ENCODE measurements at regions not wholly inside any gene's neighbourhood (a gene's known extent, or its start where the extent isn't known, plus 50 kb on each side); places are given as distances from the start of the nearest gene placed in this dataset.

GRCh38 chr2:48145845-48146452 is 168.5 kb upstream of the FOXN2 start:
- TF ChIP-seq CTCF (conservative IDR thresholded peaks at IDR 0.05; ENCODE audit: low read depth, low read length): no peak
- DNase-seq (ENCODE audit: low read depth): no peak
- H3K4me3 ChIP-seq (ENCODE audit: low read depth, low read length): no peak overlapping the region

- no peak for DNase-seq (ENCODE audit: low read depth)
- no peak for TF ChIP-seq CTCF (conservative IDR thresholded peaks at IDR 0.05; ENCODE audit: low read depth, low read length)
- no peak overlapping the region for H3K4me3 ChIP-seq (ENCODE audit: low read depth, low read length)
Observed at GRCh38 chr2:48146552-48146951, 167.9 kb upstream of the FOXN2 start.

GRCh38 chr2:48147719-48148118 is 166.8 kb upstream of the FOXN2 start:
- no peak overlapping the region for H3K4me3 ChIP-seq (ENCODE audit: low read depth, low read length)
- DNase-seq (ENCODE audit: low read depth): no peak
- TF ChIP-seq CTCF (conservative IDR thresholded peaks at IDR 0.05; ENCODE audit: low read depth, low read length): no peak

GRCh38 chr2:48148841-48149430 is 165.5 kb upstream of the FOXN2 start:
- TF ChIP-seq CTCF (conservative IDR thresholded peaks at IDR 0.05; ENCODE audit: low read depth, low read length): no peak
- H3K4me3 ChIP-seq (ENCODE audit: low read depth, low read length): no peak overlapping the region
- DNase-seq (ENCODE audit: low read depth): no peak

GRCh38 chr2:48157150-48157549 is 157.3 kb upstream of the FOXN2 start:
- no peak for DNase-seq (ENCODE audit: low read depth)
- no peak for TF ChIP-seq CTCF (conservative IDR thresholded peaks at IDR 0.05; ENCODE audit: low read depth, low read length)
- H3K4me3 ChIP-seq (ENCODE audit: low read depth, low read length): no peak overlapping the region

GRCh38 chr2:48161628-48162027 is 152.9 kb upstream of the FOXN2 start:
- DNase-seq (ENCODE audit: low read depth): no peak
- TF ChIP-seq CTCF (conservative IDR thresholded peaks at IDR 0.05; ENCODE audit: low read depth, low read length): no peak
- no peak overlapping the region for H3K4me3 ChIP-seq (ENCODE audit: low read depth, low read length)

GRCh38 chr2:48162742-48163141 is 151.7 kb upstream of the FOXN2 start:
- no peak for TF ChIP-seq CTCF (conservative IDR thresholded peaks at IDR 0.05; ENCODE audit: low read depth, low read length)
- H3K4me3 ChIP-seq (ENCODE audit: low read depth, low read length): no peak overlapping the region
- DNase-seq (ENCODE audit: low read depth): no peak

Data from epithelial cell of proximal tubule (primary cell).